OCI-LY1 (cell line): ENCODE measurements at regions not wholly inside any gene's neighbourhood (a gene's known extent, or its start where the extent isn't known, plus 50 kb on each side); places are given as distances from the start of the nearest gene placed in this dataset.
"Not testable (repeated sequence)": the region's sequence is repeated elsewhere in the genome, so short reads cannot be mapped to it uniquely, and the experiment has no call there.

Source experiments
- H2AFZ ChIP-seq: fragments of 200-600 bp; sonication (generic), shearing (Covaris generic); 2 replicates; pipeline ENCODE4 v1.6.0; 2014; ENCODE audit warnings: antibody characterized with exemption, mild to moderate bottlenecking, low read length
- H3F3A ChIP-seq: fragments of 200-600 bp; sonication (generic), shearing (Covaris generic); 2 replicates; pipeline ENCODE4 v1.6.0; 2014; ENCODE audit warnings: mild to moderate bottlenecking, antibody characterized with exemption, low read length, moderate library complexity; ENCODE audit not compliant: insufficient read depth
- H3K27ac ChIP-seq: fragments of 200-600 bp; sonication (generic); 2 replicates; pipeline ENCODE4 v1.5.1; 2014; ENCODE audit warnings: low read length, mixed run types, mild to moderate bottlenecking, low read depth; ENCODE audit not compliant: poor library complexity, severe bottlenecking
- H3K27me3 ChIP-seq: fragments of 200-600 bp; sonication (generic); 2 replicates; pipeline ENCODE4 v1.6.0; 2014; ENCODE audit warnings: antibody characterized with exemption, mild to moderate bottlenecking, low read length, moderate library complexity; ENCODE audit not compliant: insufficient read depth
- H3K36me3 ChIP-seq: fragments of 200-600 bp; sonication (generic); 2 replicates; pipeline ENCODE4 v1.6.1; 2014; ENCODE audit warnings: mild to moderate bottlenecking, antibody characterized with exemption, low read length, moderate library complexity, mixed read lengths; ENCODE audit not compliant: insufficient read depth
- H3K4me1 ChIP-seq: fragments of 200-600 bp; sonication (generic); 2 replicates; pipeline ENCODE4 v1.5.1; 2014; ENCODE audit warnings: mild to moderate bottlenecking, low read length, moderate library complexity; ENCODE audit not compliant: insufficient read depth, severe bottlenecking
- H3K4me2 ChIP-seq: fragments of 200-600 bp; sonication (generic), shearing (Covaris generic); 2 replicates; pipeline ENCODE4 v1.6.1; 2014; ENCODE audit warnings: low read length
- H3K4me3 ChIP-seq: fragments of 200-600 bp; sonication (generic); 2 replicates; pipeline ENCODE4 v1.5.1; 2014; ENCODE audit warnings: low read length, low read depth, mild to moderate bottlenecking, mixed read lengths; ENCODE audit not compliant: poor library complexity, severe bottlenecking
- H3K79me2 ChIP-seq: fragments of 200-600 bp; shearing (Covaris generic); 2 replicates; pipeline ENCODE4 v1.6.1; 2016; ENCODE audit warnings: mixed run types, low read length, mixed read lengths; ENCODE audit not compliant: insufficient read depth
- H3K9ac ChIP-seq: fragments of 200-600 bp; sonication (generic), shearing (Covaris generic); 2 replicates; pipeline ENCODE4 v1.6.1; 2014; ENCODE audit warnings: mild to moderate bottlenecking, low read length, mixed read lengths
- H3K9me2 ChIP-seq: fragments of 200-600 bp; sonication (generic), shearing (Covaris generic); 2 replicates; pipeline ENCODE4 v1.6.1; 2014; ENCODE audit warnings: low read depth, mild to moderate bottlenecking, low read length, mixed read lengths
- H3K9me3 ChIP-seq: fragments of 200-600 bp; shearing (Covaris generic); 2 replicates; pipeline ENCODE4 v1.6.1; 2014; ENCODE audit warnings: low read length, mixed read lengths
- H4K20me1 ChIP-seq: fragments of 200-600 bp; sonication (generic), shearing (Covaris generic); 2 replicates; pipeline ENCODE4 v1.6.0; 2016; ENCODE audit warnings: mild to moderate bottlenecking, low read length; ENCODE audit not compliant: insufficient read depth
- CTCF ChIP-seq: fragments of 200-600 bp; sonication (generic), shearing (Covaris generic); IDR thresholded peaks from 2 replicates; pipeline ENCODE4 v1.5.1; 2017; ENCODE audit warnings: mild to moderate bottlenecking, antibody characterized with exemption, low read length, moderate library complexity, mixed read lengths
- EZH2 ChIP-seq: fragments of 200-600 bp; sonication (generic), shearing (Covaris generic); IDR thresholded peaks from 2 replicates; pipeline ENCODE4 v1.8.0; 2017; ENCODE audit warnings: borderline replicate concordance, mixed run types, mild to moderate bottlenecking, antibody characterized with exemption, low read length, moderate library complexity, mixed read lengths

GRCh38 chr4:91846233-91846632 is 457.5 kb upstream of the GRID2 start:
- Histone ChIP-seq H3K4me2 (no peak overlapping the region), H3K79me2 (no peaks in the 10 kb centered on the region), H3K4me1 (no peaks in the 10 kb centered on the region), H3F3A (no peaks in the 10 kb centered on the region), H3K36me3 (no peaks in the 10 kb centered on the region), H3K9me2 (no peaks in the 10 kb centered on the region), H4K20me1 (no peaks in the 10 kb centered on the region), H3K27me3 (no peaks in the 10 kb centered on the region), H3K9ac (no peak overlapping the region), H3K9me3 (no peaks in the 10 kb centered on the region), H3K27ac (no peak overlapping the region), H2AFZ (no peak overlapping the region), H3K4me3 (no peak overlapping the region)
- TF ChIP-seq EZH2 (no peak), CTCF (no peak)

GRCh38 chr4:91851456-91851855 is 452.3 kb upstream of the GRID2 start:
- H4K20me1 ChIP-seq, result no peaks in the 10 kb centered on the region
- no peak overlapping the region for H3K9ac ChIP-seq
- no peaks in the 10 kb centered on the region for H3K79me2 ChIP-seq
- H3K27me3 ChIP-seq, result no peaks in the 10 kb centered on the region
- no peaks in the 10 kb centered on the region for H3F3A ChIP-seq
- H3K4me3 ChIP-seq, result no peak overlapping the region
- no peaks in the 10 kb centered on the region for H3K4me1 ChIP-seq
- H3K9me3 ChIP-seq, result no peaks in the 10 kb centered on the region
- no peak overlapping the region for H3K27ac ChIP-seq
- no peak overlapping the region for H2AFZ ChIP-seq
- H3K4me2 ChIP-seq, result no peak overlapping the region
- no peaks in the 10 kb centered on the region for H3K36me3 ChIP-seq
- TF ChIP-seq CTCF (no peak), EZH2 (no peak)
- no peaks in the 10 kb centered on the region for H3K9me2 ChIP-seq

- Histone ChIP-seq H3K9ac (no peak overlapping the region), H3K27me3 (no peaks in the 10 kb centered on the region), H3K9me3 (no peaks in the 10 kb centered on the region), H3K4me2 (no peak overlapping the region), H3K4me3 (no peak overlapping the region), H3K4me1 (no peaks in the 10 kb centered on the region), H3K27ac (no peak overlapping the region), H4K20me1 (no peaks in the 10 kb centered on the region), H2AFZ (no peak overlapping the region), H3K79me2 (no peaks in the 10 kb centered on the region), H3F3A (no peaks in the 10 kb centered on the region), H3K36me3 (no peaks in the 10 kb centered on the region), H3K9me2 (no peaks in the 10 kb centered on the region)
- TF ChIP-seq EZH2 (no peak), CTCF (no peak)
Observed at GRCh38 chr4:91887926-91888325, 415.8 kb upstream of the GRID2 start.

- not testable (repeated sequence) for H3K4me2 ChIP-seq, H3K27ac ChIP-seq, H2AFZ ChIP-seq, H3K79me2 ChIP-seq, H3K9me2 ChIP-seq, H3K36me3 ChIP-seq, H3K9me3 ChIP-seq, H4K20me1 ChIP-seq, H3K4me1 ChIP-seq, H3K27me3 ChIP-seq, H3K4me3 ChIP-seq, H3K9ac ChIP-seq, H3F3A ChIP-seq
Observed at GRCh38 chr4:91891217-91891616, 412.5 kb upstream of the GRID2 start.
